Fibroblast of lung (primary cell): ENCODE measurements at regions not wholly inside any gene's neighbourhood (a gene's known extent, or its start where the extent isn't known, plus 50 kb on each side); places are given as distances from the start of the nearest gene placed in this dataset.

Source experiments
- DNase-seq, 2 donors: peaks; one replicate each; pipeline versions ENCODE4 v3.0.0 to v3.0.0-alpha.2; 2010; ENCODE audit warnings: low read depth in 2 of 2
- H2AFZ ChIP-seq: 2 replicates; pipeline ENCODE4 v1.5.1; 2012; ENCODE audit warnings: low read length, control low read depth, inconsistent platforms
- H3K27ac ChIP-seq: 2 replicates; pipeline ENCODE4 v1.5.1; 2011; ENCODE audit warnings: low read length, control low read depth; ENCODE audit not compliant: insufficient read depth
- H3K27me3 ChIP-seq: 2 replicates; pipeline ENCODE4 v1.5.1; 2011; ENCODE audit warnings: mild to moderate bottlenecking, low read length; ENCODE audit not compliant: control insufficient read depth, insufficient read depth
- H3K36me3 ChIP-seq: 2 replicates; pipeline ENCODE4 v1.5.1; 2011; ENCODE audit warnings: low read length; ENCODE audit not compliant: control insufficient read depth, insufficient read depth
- H3K4me1 ChIP-seq: 2 replicates; pipeline ENCODE4 v1.5.1; 2011; ENCODE audit warnings: low read length; ENCODE audit not compliant: control insufficient read depth, insufficient read depth; ENCODE audit errors: extremely low read depth
- H3K4me2 ChIP-seq: 2 replicates; pipeline ENCODE4 v1.5.1; 2011; ENCODE audit warnings: low read length, control low read depth; ENCODE audit not compliant: insufficient read depth; ENCODE audit errors: extremely low read depth
- H3K4me3 ChIP-seq, 4 experiments: fragments of 200-600 bp in 1 of 4; sonication (generic) in 1 of 4; replicated peaks in 1 of 4; 2 replicates each; pipeline ENCODE4 v1.5.1; 2011 to 2016; ENCODE audit warnings: low read length in 4 of 4, low read depth in 3 of 4, mild to moderate bottlenecking in 3 of 4, control low read depth in 2 of 4, inconsistent platforms in 1 of 4, mixed read lengths in 1 of 4; ENCODE audit not compliant: insufficient read depth in 1 of 4; ENCODE audit errors: control extremely low read depth in 1 of 4
- H3K79me2 ChIP-seq: 2 replicates; pipeline ENCODE4 v1.5.1; 2012; ENCODE audit warnings: mild to moderate bottlenecking, low read length, inconsistent platforms; ENCODE audit not compliant: control insufficient read depth, insufficient read depth
- H3K9ac ChIP-seq: 2 replicates; pipeline ENCODE4 v1.5.1; 2011; ENCODE audit warnings: mild to moderate bottlenecking, low read length, control low read depth; ENCODE audit not compliant: insufficient read depth
- H3K9me3 ChIP-seq: 2 replicates; pipeline ENCODE4 v1.5.1; 2012; ENCODE audit warnings: low read depth, low read length; ENCODE audit not compliant: control insufficient read depth, insufficient read depth
- H4K20me1 ChIP-seq: 2 replicates; pipeline ENCODE4 v1.5.1; 2011; ENCODE audit warnings: low read length; ENCODE audit not compliant: control insufficient read depth, insufficient read depth; ENCODE audit errors: extremely low read depth
- EZH2 ChIP-seq: IDR thresholded peaks from 2 replicates; pipeline ENCODE4 v1.5.1; 2012; ENCODE audit warnings: low read length, control low read depth, mild to moderate bottlenecking; ENCODE audit errors: missing control alignments
- TF ChIP-seq, protein P1 (sequence below), 2 donors: IDR thresholded peaks in 1 of 2; conservative IDR thresholded peaks in 1 of 2; 1 replicate in 1 of 2; 2 replicates in 1 of 2; pipeline ENCODE4 v1.5.1; 2011 to 2012; ENCODE audit warnings: low read length in 2 of 2, control low read depth in 1 of 2, inconsistent platforms in 1 of 2, low read depth in 1 of 2, mild to moderate bottlenecking in 1 of 2

GRCh38 chr13:33364192-33364591 is 78.6 kb upstream of the STARD13 start:
- Histone ChIP-seq H3K4me3 (no peak overlapping the region), H3K9me3 (no peaks in the 10 kb centered on the region), H3K36me3 (no peaks in the 10 kb centered on the region), H3K79me2 (no peaks in the 10 kb centered on the region), H3K4me2 (no peak overlapping the region), H2AFZ (no peak overlapping the region), H3K27ac (no peak overlapping the region), H3K27me3 (no peaks in the 10 kb centered on the region), H4K20me1 (no peaks in the 10 kb centered on the region), H3K9ac (no peak overlapping the region), H3K4me1 (no peaks in the 10 kb centered on the region)
- TF ChIP-seq, protein P1, sequence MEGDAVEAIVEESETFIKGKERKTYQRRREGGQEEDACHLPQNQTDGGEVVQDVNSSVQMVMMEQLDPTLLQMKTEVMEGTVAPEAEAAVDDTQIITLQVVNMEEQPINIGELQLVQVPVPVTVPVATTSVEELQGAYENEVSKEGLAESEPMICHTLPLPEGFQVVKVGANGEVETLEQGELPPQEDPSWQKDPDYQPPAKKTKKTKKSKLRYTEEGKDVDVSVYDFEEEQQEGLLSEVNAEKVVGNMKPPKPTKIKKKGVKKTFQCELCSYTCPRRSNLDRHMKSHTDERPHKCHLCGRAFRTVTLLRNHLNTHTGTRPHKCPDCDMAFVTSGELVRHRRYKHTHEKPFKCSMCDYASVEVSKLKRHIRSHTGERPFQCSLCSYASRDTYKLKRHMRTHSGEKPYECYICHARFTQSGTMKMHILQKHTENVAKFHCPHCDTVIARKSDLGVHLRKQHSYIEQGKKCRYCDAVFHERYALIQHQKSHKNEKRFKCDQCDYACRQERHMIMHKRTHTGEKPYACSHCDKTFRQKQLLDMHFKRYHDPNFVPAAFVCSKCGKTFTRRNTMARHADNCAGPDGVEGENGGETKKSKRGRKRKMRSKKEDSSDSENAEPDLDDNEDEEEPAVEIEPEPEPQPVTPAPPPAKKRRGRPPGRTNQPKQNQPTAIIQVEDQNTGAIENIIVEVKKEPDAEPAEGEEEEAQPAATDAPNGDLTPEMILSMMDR (conservative IDR thresholded peaks at IDR 0.05 in 1 of 2, IDR thresholded peaks at IDR 0.05 in 1 of 2; ENCODE audit: low read depth in 1 of 2, low read length in 2 of 2): no peak
- TF ChIP-seq EZH2: no peak
- no peak for DNase-seq

- Histone ChIP-seq H3K9ac (no peak overlapping the region), H3K4me1 (no peaks in the 10 kb centered on the region), H3K79me2 (no peaks in the 10 kb centered on the region), H3K36me3 (no peaks in the 10 kb centered on the region), H4K20me1 (no peaks in the 10 kb centered on the region), H3K4me3 (no peak overlapping the region), H3K4me2 (no peak overlapping the region), H3K9me3 (no peaks in the 10 kb centered on the region), H3K27me3 (no peaks in the 10 kb centered on the region), H3K27ac (no peak overlapping the region), H2AFZ (no peak overlapping the region)
- TF ChIP-seq, protein P1 (conservative IDR thresholded peaks at IDR 0.05 in 1 of 2, IDR thresholded peaks at IDR 0.05 in 1 of 2; ENCODE audit: low read depth in 1 of 2, low read length in 2 of 2): no peak
- no peak for DNase-seq
Measured at GRCh38 chr13:33366469-33367062, 81.0 kb upstream of the STARD13 start.

DNA sequence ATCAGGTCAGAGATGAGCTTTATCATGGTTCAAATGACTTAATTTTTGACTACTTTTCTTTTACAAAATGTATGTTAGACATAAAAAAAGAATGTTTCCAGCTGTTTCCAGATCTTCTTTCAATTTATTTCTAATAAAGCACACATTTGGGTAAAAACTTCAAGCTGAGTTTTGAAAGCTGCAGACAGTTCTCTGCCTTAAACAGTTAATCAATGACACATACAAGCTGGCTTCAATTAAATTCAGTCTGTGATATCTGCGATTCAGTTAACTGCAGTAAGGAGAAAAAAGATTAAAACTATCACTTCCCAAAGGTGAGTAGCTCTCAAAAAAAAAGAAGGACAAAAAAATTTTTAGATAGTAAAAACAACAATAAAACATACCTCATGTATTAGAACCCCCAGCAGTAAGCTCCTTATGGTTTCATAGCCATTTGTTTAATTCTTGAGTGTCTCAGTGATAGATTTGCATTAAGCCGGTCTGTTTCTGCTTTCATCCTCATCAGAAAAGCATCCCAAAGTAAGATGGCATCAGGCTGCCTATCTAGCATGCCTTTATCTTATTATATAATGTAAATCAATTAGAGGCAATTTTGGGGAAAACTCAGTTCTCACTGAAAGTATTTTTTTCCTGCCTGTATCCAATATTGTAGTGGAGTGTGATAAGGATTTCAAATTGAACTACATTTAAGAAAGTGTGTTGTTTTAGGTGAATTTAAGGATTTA is 81.8 kb upstream of the STARD13 start:
- TF ChIP-seq EZH2: no peak
- TF ChIP-seq, protein P1 (conservative IDR thresholded peaks at IDR 0.05 in 1 of 2, IDR thresholded peaks at IDR 0.05 in 1 of 2; ENCODE audit: low read depth in 1 of 2, low read length in 2 of 2): no peak
- no peaks in the 10 kb centered on the region for H3K27me3 ChIP-seq
- H3K79me2 ChIP-seq: no peaks in the 10 kb centered on the region
- H3K27ac ChIP-seq: no peak overlapping the region
- no peak for DNase-seq
- H3K4me1 ChIP-seq: no peaks in the 10 kb centered on the region
- no peak overlapping the region for H3K4me3 ChIP-seq
- H3K9ac ChIP-seq: no peak overlapping the region
- no peaks in the 10 kb centered on the region for H3K36me3 ChIP-seq
- no peak overlapping the region for H2AFZ ChIP-seq
- H3K9me3 ChIP-seq: no peaks in the 10 kb centered on the region
- H3K4me2 ChIP-seq: no peak overlapping the region
- H4K20me1 ChIP-seq: no peaks in the 10 kb centered on the region
